ENCODE measurements at regions not wholly inside any gene's neighbourhood (a gene's known extent, or its start where the extent isn't known, plus 50 kb on each side); places are given as distances from the start of the nearest gene placed in this dataset.

GRCh38 chr6:112663698-112664097, 316.6 kb downstream of the RFPL4B start:
- TF ChIP-seq CTCF (IDR thresholded peaks at IDR 0.05; ENCODE audit: low read depth, low read length): no peak
- H3K27me3 ChIP-seq: no peaks in the 10 kb centered on the region
- H3K36me3 ChIP-seq: no peaks in the 10 kb centered on the region
- H3K4me3 ChIP-seq (ENCODE audit: low read depth, low read length): no peak overlapping the region
- no peak for DNase-seq
- no peaks in the 10 kb centered on the region; the same call in 1 of the 2 replicates for H3K4me1 ChIP-seq
- H3K9me3 ChIP-seq: no peaks in the 10 kb centered on the region

- no peaks in the 10 kb centered on the region; the same call in 1 of the 2 replicates for H3K4me1 ChIP-seq
- TF ChIP-seq CTCF (IDR thresholded peaks at IDR 0.05; ENCODE audit: low read depth, low read length): no peak
- DNase-seq: no peak
- no peaks in the 10 kb centered on the region for H3K36me3 ChIP-seq
- H3K4me3 ChIP-seq (ENCODE audit: low read depth, low read length): no peak overlapping the region
- no peaks in the 10 kb centered on the region for H3K27me3 ChIP-seq
- no peaks in the 10 kb centered on the region for H3K9me3 ChIP-seq
Measured at GRCh38 chr6:112665114-112665513, 318.0 kb downstream of the RFPL4B start.

GRCh38 chr6:112665815-112666214, 318.7 kb downstream of the RFPL4B start:
- Histone ChIP-seq H3K36me3 (no peaks in the 10 kb centered on the region), H3K4me3 (ENCODE audit: low read depth, low read length) (no peak overlapping the region), H3K9me3 (no peaks in the 10 kb centered on the region), H3K27me3 (no peaks in the 10 kb centered on the region), H3K4me1 (no peaks in the 10 kb centered on the region; the same call in 1 of the 2 replicates)
- TF ChIP-seq CTCF (IDR thresholded peaks at IDR 0.05; ENCODE audit: low read depth, low read length): no peak
- DNase-seq: no peak

GRCh38 chr6:112667427-112667826, 320.3 kb downstream of the RFPL4B start:
- Histone ChIP-seq H3K36me3 (no peaks in the 10 kb centered on the region), H3K9me3 (no peaks in the 10 kb centered on the region), H3K4me3 (ENCODE audit: low read depth, low read length) (no peak overlapping the region), H3K27me3 (no peaks in the 10 kb centered on the region), H3K4me1 (no peaks in the 10 kb centered on the region; the same call in 1 of the 2 replicates)
- TF ChIP-seq CTCF (IDR thresholded peaks at IDR 0.05; ENCODE audit: low read depth, low read length): no peak
- DNase-seq: no peak

- Histone ChIP-seq H3K9me3 (no peaks in the 10 kb centered on the region), H3K4me3 (ENCODE audit: low read depth, low read length) (no peak overlapping the region), H3K4me1 (0 out of 2 replicates have a peak, but pooled peaks cover 3% of the 10 kb centered on the region), H3K27me3 (no peaks in the 10 kb centered on the region), H3K36me3 (no peaks in the 10 kb centered on the region)
- TF ChIP-seq CTCF (IDR thresholded peaks at IDR 0.05; ENCODE audit: low read depth, low read length): no peak
- no peak for DNase-seq
Measured at GRCh38 chr6:112680091-112680490, 333.0 kb downstream of the RFPL4B start.

- DNase-seq: no peak
- H3K36me3 ChIP-seq: no peaks in the 10 kb centered on the region
- TF ChIP-seq CTCF (IDR thresholded peaks at IDR 0.05; ENCODE audit: low read depth, low read length): no peak
Measured at GRCh38 chr6:112682071-112682470, 334.9 kb downstream of the RFPL4B start.

More at GRCh38 chr6:112682071-112682470, 334.9 kb downstream of the RFPL4B start:
- H3K9me3 ChIP-seq: no peaks in the 10 kb centered on the region
- 0 out of 2 replicates have a peak, but pooled peaks cover 3% of the 10 kb centered on the region for H3K4me1 ChIP-seq
- no peak overlapping the region for H3K4me3 ChIP-seq (ENCODE audit: low read depth, low read length)
- no peaks in the 10 kb centered on the region for H3K27me3 ChIP-seq
